ENCODE measurements at regions not wholly inside any gene's neighbourhood (a gene's known extent, or its start where the extent isn't known, plus 50 kb on each side); places are given as distances from the start of the nearest gene placed in this dataset.

DNA sequence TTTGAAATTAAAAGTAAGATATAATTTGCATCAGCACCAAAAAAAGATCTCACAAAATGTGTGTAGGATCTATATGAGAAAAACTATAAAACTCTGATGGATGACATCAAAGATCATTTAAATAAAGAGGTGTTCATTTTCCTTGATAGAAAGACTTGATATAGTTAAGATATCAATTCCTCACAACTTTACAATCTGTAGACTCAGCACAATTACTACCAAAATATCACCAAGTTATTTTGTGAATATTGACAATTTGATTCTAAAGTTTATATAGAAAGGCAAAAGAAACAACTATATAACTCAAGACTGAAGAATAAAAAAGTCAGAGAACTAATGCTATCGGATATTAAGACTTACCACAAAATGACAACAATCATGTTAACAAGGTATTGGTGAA lies 638.9 kb downstream of the HS3ST4 start:
- no peaks in the 10 kb centered on the region for H3K4me1 ChIP-seq (ENCODE audit: low read depth)
- TF ChIP-seq, protein P1, sequence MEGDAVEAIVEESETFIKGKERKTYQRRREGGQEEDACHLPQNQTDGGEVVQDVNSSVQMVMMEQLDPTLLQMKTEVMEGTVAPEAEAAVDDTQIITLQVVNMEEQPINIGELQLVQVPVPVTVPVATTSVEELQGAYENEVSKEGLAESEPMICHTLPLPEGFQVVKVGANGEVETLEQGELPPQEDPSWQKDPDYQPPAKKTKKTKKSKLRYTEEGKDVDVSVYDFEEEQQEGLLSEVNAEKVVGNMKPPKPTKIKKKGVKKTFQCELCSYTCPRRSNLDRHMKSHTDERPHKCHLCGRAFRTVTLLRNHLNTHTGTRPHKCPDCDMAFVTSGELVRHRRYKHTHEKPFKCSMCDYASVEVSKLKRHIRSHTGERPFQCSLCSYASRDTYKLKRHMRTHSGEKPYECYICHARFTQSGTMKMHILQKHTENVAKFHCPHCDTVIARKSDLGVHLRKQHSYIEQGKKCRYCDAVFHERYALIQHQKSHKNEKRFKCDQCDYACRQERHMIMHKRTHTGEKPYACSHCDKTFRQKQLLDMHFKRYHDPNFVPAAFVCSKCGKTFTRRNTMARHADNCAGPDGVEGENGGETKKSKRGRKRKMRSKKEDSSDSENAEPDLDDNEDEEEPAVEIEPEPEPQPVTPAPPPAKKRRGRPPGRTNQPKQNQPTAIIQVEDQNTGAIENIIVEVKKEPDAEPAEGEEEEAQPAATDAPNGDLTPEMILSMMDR (IDR thresholded peaks at IDR 0.05), result no peak
- H3K9me3 ChIP-seq, result no peaks in the 10 kb centered on the region
- ATAC-seq (no peak), DNase-seq (no peak)
- no peak overlapping the region for H3K4me3 ChIP-seq
- H3K36me3 ChIP-seq (ENCODE audit: low read depth), result no peaks in the 10 kb centered on the region
- intact Hi-C loops (cut with DNase I, micrococcal nuclease), result no loop called here

DNA sequence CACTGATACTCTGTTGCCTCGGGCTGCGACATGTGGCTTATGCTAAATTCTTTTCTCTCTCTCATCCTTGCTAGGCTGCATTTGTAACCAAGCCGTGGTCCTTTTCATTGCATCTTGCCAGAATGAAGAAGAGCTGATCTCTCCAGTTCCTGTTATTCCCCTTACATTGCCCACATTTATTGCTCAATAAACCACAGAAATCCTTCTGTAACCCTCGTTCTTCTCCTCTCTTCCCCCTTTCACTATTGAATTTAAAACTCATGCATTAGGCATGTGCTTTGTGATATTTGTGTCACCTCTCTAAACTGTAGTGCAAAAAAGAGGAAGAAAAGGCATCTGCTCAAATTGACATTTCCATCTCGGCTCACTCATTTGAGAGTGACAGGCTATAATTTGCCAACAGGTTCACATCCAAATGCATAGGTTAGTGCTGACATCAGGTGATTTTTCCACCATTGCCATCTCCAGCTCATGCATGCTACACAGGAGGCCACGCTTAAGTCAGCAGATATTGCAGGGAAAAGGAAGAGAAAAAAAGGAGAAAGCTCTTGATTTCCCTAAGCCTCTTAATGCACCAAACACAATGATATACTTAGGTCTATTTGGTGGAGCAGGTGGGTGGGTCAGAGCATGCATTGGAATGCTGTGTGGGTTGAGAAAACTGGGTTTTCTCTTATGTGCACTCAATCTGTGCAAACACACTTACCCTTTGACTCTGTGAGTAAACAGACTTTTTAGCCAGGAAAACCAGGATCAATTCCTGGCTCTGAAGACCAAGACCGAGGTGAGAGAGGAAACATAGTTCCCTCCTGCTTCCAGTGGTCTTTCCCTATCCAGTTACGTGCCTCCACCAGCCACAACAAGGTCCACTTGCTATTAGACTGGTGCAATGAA lies 642.7 kb downstream of the HS3ST4 start:
- Histone ChIP-seq H3K36me3 (ENCODE audit: low read depth) (no peaks in the 10 kb centered on the region), H3K4me1 (ENCODE audit: low read depth) (no peaks in the 10 kb centered on the region), H3K4me3 (no peak overlapping the region), H3K9me3 (no peaks in the 10 kb centered on the region)
- ATAC-seq, result no peak
- TF ChIP-seq, protein P1 (IDR thresholded peaks at IDR 0.05), result no peak
- intact Hi-C loops (cut with DNase I, micrococcal nuclease), result no loop called here
- no peak for DNase-seq

DNA sequence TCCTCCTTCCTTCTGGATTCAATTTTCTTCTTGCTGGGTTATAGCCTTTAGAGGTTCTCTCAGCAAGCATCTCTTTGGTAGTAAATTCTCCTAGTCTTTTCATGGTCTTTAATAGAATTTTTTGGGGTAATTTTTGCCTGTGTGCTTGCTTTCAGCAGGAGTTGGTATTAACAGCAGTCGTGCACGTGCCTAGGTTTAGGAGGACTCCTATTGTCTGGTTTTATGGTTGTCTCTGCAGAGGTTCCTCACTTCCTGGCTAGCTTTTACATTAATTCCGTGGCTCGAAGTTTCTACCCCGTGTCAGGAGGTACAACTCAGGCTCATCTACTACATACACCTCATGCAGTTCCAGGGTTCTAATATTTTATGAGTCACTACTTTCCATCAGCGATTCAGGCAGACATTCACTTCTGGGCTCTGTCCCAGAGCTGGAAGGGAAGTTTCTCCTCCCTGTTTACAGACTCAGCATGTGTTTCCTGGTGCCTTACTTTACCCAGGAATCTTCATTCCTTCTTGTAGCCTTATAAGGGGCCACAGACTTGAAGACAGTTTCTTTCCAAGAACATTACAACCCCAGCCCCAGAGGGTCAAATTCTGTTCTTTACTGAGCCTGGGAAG lies 643.6 kb downstream of the HS3ST4 start:
- ATAC-seq (no peak), DNase-seq (no peak)

DNA sequence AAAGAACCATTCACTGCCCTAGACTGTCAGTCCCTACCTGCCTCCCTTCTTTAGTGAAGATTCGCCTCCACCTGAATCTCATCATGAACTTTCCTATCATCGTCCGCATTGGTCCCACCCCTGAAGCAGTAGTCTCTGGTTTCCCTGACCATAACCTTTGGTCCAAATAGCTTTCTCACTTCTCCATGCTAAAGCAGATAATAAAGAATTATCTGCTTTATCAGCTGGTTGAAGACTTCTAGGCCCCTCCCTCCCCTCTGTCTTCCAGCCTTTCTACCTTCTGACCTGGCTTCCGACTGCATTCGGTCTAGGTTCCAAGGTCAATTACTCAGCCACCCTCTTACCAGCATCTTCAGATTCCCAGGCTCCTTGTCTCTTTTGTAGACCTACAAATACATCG lies 650.9 kb downstream of the HS3ST4 start:
- intact Hi-C loops (cut with DNase I, micrococcal nuclease), result no loop called here
- TF ChIP-seq, protein P1 (IDR thresholded peaks at IDR 0.05), result no peak
- Histone ChIP-seq H3K9me3 (no peaks in the 10 kb centered on the region), H3K4me1 (ENCODE audit: low read depth) (no peaks in the 10 kb centered on the region), H3K36me3 (ENCODE audit: low read depth) (no peaks in the 10 kb centered on the region), H3K4me3 (no peak overlapping the region)
- no peak for ATAC-seq
- DNase-seq, result no peak

More for the DNA sequence above, 643.6 kb downstream of the HS3ST4 start:
- no peaks in the 10 kb centered on the region for H3K36me3 ChIP-seq (ENCODE audit: low read depth)
- no peak overlapping the region for H3K4me3 ChIP-seq
- TF ChIP-seq, protein P1 (IDR thresholded peaks at IDR 0.05), result no peak
- H3K9me3 ChIP-seq, result no peaks in the 10 kb centered on the region
- no peaks in the 10 kb centered on the region for H3K4me1 ChIP-seq (ENCODE audit: low read depth)
- intact Hi-C loops (cut with DNase I, micrococcal nuclease), result no loop called here

DNA sequence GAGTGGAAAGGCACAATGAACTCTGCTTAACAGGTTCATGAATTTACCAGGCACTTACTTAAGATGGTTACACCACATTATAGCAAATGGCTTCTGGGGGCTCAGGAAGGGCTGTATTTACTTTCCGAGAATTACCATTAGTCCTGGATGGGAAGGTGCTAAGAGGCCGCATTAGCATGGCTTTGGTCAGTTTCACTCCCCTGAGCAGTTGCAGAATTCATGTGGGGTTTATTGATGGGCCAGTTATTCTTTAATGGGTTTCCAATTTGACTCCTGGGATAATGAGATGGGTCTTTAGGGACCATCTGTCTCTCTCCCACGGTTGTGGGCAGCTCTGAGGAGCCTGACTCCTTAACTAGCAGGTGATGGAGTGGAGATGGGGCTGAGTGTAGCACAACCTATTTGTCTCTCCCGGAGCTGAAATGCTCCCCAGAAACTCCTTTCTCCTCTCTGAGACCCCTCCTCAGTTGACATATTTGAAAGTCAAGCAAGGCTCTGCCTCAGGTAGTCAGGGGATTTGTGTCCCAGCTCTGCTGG lies 652.5 kb downstream of the HS3ST4 start:
- no peaks in the 10 kb centered on the region for H3K4me1 ChIP-seq (ENCODE audit: low read depth)
- ATAC-seq, result no peak

More for the DNA sequence above, 652.5 kb downstream of the HS3ST4 start:
- H3K36me3 ChIP-seq (ENCODE audit: low read depth), result no peaks in the 10 kb centered on the region
- H3K9me3 ChIP-seq, result no peaks in the 10 kb centered on the region
- H3K4me3 ChIP-seq, result no peak overlapping the region
- TF ChIP-seq, protein P1 (IDR thresholded peaks at IDR 0.05), result no peak
- DNase-seq, result no peak
- intact Hi-C loops (cut with DNase I, micrococcal nuclease), result no loop called here
